ENCODE measurements at regions not wholly inside any gene's neighbourhood (a gene's known extent, or its start where the extent isn't known, plus 50 kb on each side); places are given as distances from the start of the nearest gene placed in this dataset.

GRCh38 chr12:126086242-126086641 lies 1021.0 kb downstream of the AACS start:
- TF ChIP-seq CTCF (IDR thresholded peaks at IDR 0.05) = no peak
- no peak for TF ChIP-seq ZFX (IDR thresholded peaks at IDR 0.05; ENCODE audit: borderline replicate concordance)
